Fibroblast of mammary gland (primary cell): ENCODE measurements at regions not wholly inside any gene's neighbourhood (a gene's known extent, or its start where the extent isn't known, plus 50 kb on each side); places are given as distances from the start of the nearest gene placed in this dataset.
A peak's percentile ranks its signal among the peaks of the same experiment; 100 is the strongest.

Experiments used
- DNase-seq: peaks from one replicate; pipeline ENCODE4 v3.0.0-alpha.2; 2010; ENCODE audit warnings: low read depth
- H3K4me3 ChIP-seq: 2 replicates; pipeline ENCODE4 v1.5.1; 2011; ENCODE audit warnings: low read depth, mild to moderate bottlenecking, low read length, moderate library complexity; ENCODE audit not compliant: control insufficient read depth
- CTCF ChIP-seq: conservative IDR thresholded peaks from 2 replicates; pipeline ENCODE4 v1.5.1; 2011; ENCODE audit warnings: low read depth, low read length, inconsistent platforms; ENCODE audit not compliant: control insufficient read depth, insufficient read depth

GRCh38 chr1:34303218-34303617 lies 126.5 kb downstream of the C1orf94 start:
- H3K4me3 ChIP-seq = no peak overlapping the region
- no peak for TF ChIP-seq CTCF
- no peak for DNase-seq

DNA sequence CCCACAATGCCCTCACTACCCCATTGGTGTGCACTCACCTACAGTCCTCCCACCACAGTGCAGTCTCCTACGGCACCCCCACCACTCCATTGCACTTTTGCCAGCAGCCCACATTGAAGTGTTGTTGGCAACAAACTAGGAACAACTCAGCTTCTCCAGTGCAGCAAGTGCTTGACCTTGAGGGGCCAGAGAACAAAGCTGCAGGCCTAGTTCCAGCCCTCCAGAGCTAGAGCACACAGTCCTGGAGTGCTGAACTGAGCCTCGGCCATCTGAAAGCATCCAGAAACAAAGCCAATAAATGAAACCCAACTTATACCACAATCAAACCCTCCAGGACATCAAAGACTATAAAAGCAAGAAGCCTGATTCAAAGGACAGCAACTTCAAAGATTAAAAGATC lies 129.9 kb downstream of the C1orf94 start:
- TF ChIP-seq CTCF = no peak
- no peak for DNase-seq
- no peak overlapping the region for H3K4me3 ChIP-seq

- no peak for TF ChIP-seq CTCF
- H3K4me3 ChIP-seq = no peak overlapping the region
- DNase-seq = no peak
These were observed 135.7 kb downstream of the C1orf94 start for GRCh38 chr1:34312359-34312758.

- TF ChIP-seq CTCF = no peak
- H3K4me3 ChIP-seq = no peak overlapping the region
- no peak for DNase-seq
These were observed 139.3 kb downstream of the C1orf94 start for GRCh38 chr1:34315974-34316373.

GRCh38 chr1:34316773-34317172 lies 140.1 kb downstream of the C1orf94 start:
- H3K4me3 ChIP-seq = no peak overlapping the region
- no peak for TF ChIP-seq CTCF

GRCh38 chr1:34319218-34319617 lies 142.5 kb downstream of the C1orf94 start:
- DNase-seq = no peak
- no peak for TF ChIP-seq CTCF
- H3K4me3 ChIP-seq = no peak overlapping the region

More at GRCh38 chr1:34316773-34317172, 140.1 kb downstream of the C1orf94 start:
- DNase-seq = no peak

DNA sequence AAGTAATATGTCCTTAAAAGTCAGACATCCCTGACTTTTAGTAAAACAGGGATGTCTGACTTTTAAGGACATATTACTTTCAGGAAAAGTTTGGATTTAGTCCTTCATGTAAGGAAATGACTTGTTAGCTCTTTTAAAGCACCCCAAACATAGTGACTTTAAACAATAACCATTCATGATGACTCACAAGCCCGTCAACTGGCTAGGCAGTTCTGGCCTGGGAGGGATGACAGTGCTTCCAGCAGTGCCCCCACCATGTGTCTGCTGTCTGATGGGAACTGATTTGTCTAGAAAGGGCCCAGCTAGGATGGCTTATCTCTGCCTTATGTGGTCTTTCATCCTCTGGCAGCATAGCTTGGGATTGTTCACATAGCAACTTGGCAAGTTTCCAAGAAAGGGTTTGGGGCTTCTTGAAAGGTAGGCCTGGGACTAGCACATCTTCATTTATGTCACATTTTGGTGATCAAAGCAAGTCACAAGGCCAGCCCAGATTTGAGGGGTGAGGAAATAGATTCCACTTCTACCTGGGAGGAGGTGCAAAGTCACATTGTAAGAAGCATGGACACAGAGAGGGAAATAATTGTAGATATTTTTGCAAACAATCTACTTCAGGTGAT lies 143.5 kb downstream of the C1orf94 start:
- H3K4me3 ChIP-seq = no peak overlapping the region
- peak; percentile 11 for DNase-seq
- TF ChIP-seq CTCF = no peak
